ENCODE measurements at regions not wholly inside any gene's neighbourhood (a gene's known extent, or its start where the extent isn't known, plus 50 kb on each side); places are given as distances from the start of the nearest gene placed in this dataset.

GRCh38 chr15:62558640-62559380 lies 393.7 kb upstream of the C2CD4B start:
- DNase-seq = peak; percentile 14

GRCh38 chr15:62559381-62559733 lies 394.3 kb upstream of the C2CD4B start:
- DNase-seq = no peak

- DNase-seq = no peak
These were observed 396.0 kb upstream of the C2CD4B start for GRCh38 chr15:62561059-62561519.

GRCh38 chr15:62561571-62561970 lies 396.5 kb upstream of the C2CD4B start:
- no peak for DNase-seq

GRCh38 chr15:62564886-62565633 lies 400.0 kb upstream of the C2CD4B start:
- no peak for DNase-seq

- no peak for DNase-seq
These were observed 400.5 kb upstream of the C2CD4B start for GRCh38 chr15:62565634-62566026.

GRCh38 chr15:62566248-62566647 lies 401.2 kb upstream of the C2CD4B start:
- no peak for DNase-seq

GRCh38 chr15:62567501-62567900 lies 402.4 kb upstream of the C2CD4B start:
- no peak for DNase-seq

GRCh38 chr15:62568004-62568403 lies 402.9 kb upstream of the C2CD4B start:
- DNase-seq = no peak

GRCh38 chr15:62568702-62569101 lies 403.6 kb upstream of the C2CD4B start:
- no peak for DNase-seq

- peak; percentile 93 for DNase-seq
These were observed 404.6 kb upstream of the C2CD4B start for GRCh38 chr15:62569460-62570404.

- no peak for DNase-seq
These were observed 405.3 kb upstream of the C2CD4B start for GRCh38 chr15:62570405-62570783.

GRCh38 chr15:62571072-62571471 lies 406.0 kb upstream of the C2CD4B start:
- DNase-seq = no peak

GRCh38 chr15:62572797-62573196 lies 407.7 kb upstream of the C2CD4B start:
- no peak for DNase-seq

GRCh38 chr15:62573876-62574275 lies 408.8 kb upstream of the C2CD4B start:
- no peak for DNase-seq

GRCh38 chr15:62578546-62578945 lies 413.5 kb upstream of the C2CD4B start:
- DNase-seq = no peak

GRCh38 chr15:62578960-62579359 lies 413.9 kb upstream of the C2CD4B start:
- no peak for DNase-seq

GRCh38 chr15:62579842-62580241 lies 414.8 kb upstream of the C2CD4B start:
- DNase-seq = no peak

- no peak for DNase-seq
These were observed 417.5 kb upstream of the C2CD4B start for GRCh38 chr15:62582580-62582979.

GRCh38 chr15:62584301-62585235 lies 419.5 kb upstream of the C2CD4B start:
- DNase-seq = no peak

GRCh38 chr15:62588938-62589670 lies 424.0 kb upstream of the C2CD4B start:
- DNase-seq = no peak

Measured in NCI-H345 (cell line).